AG10803 (cell line): ENCODE measurements at regions not wholly inside any gene's neighbourhood (a gene's known extent, or its start where the extent isn't known, plus 50 kb on each side); places are given as distances from the start of the nearest gene placed in this dataset.
A peak's percentile ranks its signal among the peaks of the same experiment; 100 is the strongest.

Experiments used
- DNase-seq: peaks from one replicate; pipeline ENCODE4 v3.0.0; 2010; ENCODE audit warnings: low read depth
- H3K4me3 ChIP-seq: 2 replicates; pipeline ENCODE4 v1.5.1; 2011; ENCODE audit warnings: mild to moderate bottlenecking, low read length, control low read depth
- CTCF ChIP-seq: conservative IDR thresholded peaks from 2 replicates; pipeline ENCODE4 v1.5.1; 2011; ENCODE audit warnings: mild to moderate bottlenecking, low read length, control low read depth, inconsistent platforms

DNA sequence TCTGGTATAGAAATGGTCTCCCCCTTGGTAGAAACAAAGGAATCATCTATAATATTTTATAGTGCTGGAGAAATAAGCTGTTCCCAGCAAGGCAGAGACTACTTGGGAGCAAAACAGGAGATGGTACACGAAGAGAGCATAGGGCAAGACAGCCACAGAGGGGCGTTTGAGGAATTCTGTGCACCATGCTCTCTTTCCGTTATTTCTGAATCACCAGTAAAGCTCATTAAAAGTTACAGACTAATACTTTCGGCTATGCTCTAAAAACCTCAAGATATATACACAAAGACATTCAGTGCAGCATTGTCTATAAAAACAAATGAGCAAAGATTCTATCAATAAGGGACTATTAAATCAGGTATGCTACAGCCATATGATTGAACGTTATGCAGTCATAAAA, 68.5 kb upstream of the FHIP2A start:
- peak; percentile 20; the same call in 1 of the 2 replicates for TF ChIP-seq CTCF
- no peak overlapping the region for H3K4me3 ChIP-seq
- peak; percentile 15 for DNase-seq

DNA sequence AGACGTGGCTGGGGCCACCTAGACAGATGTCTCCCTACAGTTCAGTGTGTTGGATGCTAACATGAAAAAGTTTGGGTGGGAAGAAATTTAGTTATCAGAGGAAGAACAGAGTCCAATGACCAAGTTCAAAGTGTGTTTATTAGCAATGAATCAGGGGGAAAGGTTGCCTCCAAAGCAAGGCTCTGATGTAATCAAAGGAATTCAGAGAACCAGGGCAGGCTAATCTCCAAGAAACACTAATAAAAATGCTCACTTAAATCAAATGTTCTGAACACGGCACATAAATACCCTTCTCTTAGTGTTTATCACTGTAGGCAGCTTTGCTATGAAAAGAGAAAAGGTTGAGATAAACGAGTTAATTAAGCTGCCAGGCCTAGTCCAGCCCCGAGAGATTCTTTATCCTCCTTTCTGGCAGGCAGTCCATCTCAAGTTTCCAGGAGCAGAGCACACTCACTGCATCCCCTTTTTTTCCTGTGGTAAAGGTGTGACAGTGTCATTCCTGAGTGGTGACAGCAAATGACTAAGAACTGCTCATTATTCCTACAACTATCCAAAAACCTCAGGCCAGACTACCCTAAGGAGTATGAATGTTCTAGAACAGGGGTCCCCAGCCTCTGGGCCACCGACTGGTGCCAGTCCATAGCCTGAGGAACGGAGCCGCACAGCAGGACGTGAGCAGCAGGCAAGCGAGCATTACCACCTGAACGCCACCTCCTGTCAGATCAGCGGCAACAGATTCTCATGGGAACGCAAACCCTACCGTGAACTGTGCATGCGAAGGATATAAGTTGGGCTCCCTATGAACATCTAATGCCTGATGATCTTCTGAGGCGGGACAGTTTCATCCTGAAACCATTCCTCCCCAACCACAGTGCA, 66.9 kb upstream of the FHIP2A start:
- peak; percentile 25 for DNase-seq
- no peak for TF ChIP-seq CTCF
- H3K4me3 ChIP-seq: no peak overlapping the region

DNA sequence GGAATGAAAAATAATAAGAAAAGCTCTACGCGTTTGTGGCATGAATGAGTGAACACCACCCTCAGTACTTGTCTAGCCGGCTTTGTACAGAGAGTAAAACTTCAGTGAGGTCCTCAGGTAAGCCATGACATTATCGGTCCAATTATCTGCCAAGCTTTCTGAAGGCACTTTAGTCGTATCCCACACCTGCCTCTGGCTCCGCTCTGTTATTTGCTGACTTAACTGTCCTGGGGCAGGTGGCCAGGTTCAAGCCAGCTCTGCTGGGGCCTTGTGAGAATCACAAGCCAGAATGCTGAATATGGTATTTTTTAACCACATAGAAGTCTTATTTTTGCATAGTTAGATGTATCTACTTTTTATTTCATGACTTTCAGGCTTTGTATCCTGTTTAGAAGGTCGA, 66.0 kb upstream of the FHIP2A start:
- no peak for DNase-seq
- no peak for TF ChIP-seq CTCF
- no peak overlapping the region for H3K4me3 ChIP-seq

DNA sequence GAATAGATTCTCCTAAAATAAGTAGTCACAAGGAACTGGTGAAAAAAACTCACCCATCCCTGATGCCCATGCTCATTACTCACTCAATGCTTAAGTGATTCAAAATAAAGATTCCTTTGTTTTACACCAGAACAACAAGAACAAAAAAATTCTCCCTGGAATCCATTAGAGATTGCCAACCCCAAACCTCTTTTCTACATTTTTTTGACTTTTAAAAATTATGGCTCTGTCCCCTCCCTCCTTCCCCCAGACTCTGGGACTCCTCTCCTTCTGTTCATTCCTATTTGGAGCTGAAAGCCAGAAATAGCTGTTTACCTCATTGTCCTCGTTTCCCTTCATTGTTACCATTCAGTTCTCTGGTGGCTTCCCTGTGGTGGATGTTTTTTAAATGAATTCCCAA, 63.2 kb upstream of the FHIP2A start:
- TF ChIP-seq CTCF: no peak
- DNase-seq: peak; percentile 38
- no peak overlapping the region for H3K4me3 ChIP-seq

- TF ChIP-seq CTCF: no peak
- H3K4me3 ChIP-seq: no peak overlapping the region
- DNase-seq: no peak
Observed at GRCh38 chr10:114761205-114762193, 60.1 kb upstream of the FHIP2A start.

- no peak overlapping the region for H3K4me3 ChIP-seq
- no peak for TF ChIP-seq CTCF
- no peak for DNase-seq
Observed at GRCh38 chr10:114762811-114763210, 58.8 kb upstream of the FHIP2A start.
